ENCODE measurements at regions not wholly inside any gene's neighbourhood (a gene's known extent, or its start where the extent isn't known, plus 50 kb on each side); places are given as distances from the start of the nearest gene placed in this dataset.

DNA sequence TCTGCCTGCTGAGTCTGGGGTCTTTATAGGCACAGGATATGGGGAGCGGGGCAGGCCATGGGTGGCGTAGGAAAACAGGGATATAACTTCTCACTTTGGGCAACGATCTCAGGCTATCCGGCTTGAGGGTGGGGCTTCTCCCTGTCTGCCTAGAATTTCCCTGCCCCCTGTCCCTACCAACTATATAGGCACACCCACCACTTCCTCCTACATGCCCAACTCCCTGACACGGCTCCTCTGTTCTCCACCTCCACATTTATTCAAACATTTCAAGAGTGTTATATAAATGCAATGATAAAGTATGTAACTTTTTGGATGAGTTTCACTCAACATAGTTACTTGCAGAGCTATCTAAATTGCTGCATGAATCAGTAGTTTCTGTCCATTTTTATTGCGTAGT is 363.2 kb upstream of the RORB start:
- H3F3A ChIP-seq (ENCODE audit: insufficient read depth, low read depth) = no peaks in the 10 kb centered on the region
- H3K79me2 ChIP-seq (ENCODE audit: low read depth) = no peaks in the 10 kb centered on the region
- ChIA-PET POLR2A (ENCODE audit: unreplicated experiment) (no interaction called here), CTCF (interaction anchor here (0.6 kb wide), 1 partner anchor 627 kb away, joined by 5 read pairs; no protein-coding TSS in a partner anchor)
- TF ChIP-seq EZH2 (IDR thresholded peaks at IDR 0.05; ENCODE audit: low read depth) = no peak
- TF ChIP-seq, protein P1, sequence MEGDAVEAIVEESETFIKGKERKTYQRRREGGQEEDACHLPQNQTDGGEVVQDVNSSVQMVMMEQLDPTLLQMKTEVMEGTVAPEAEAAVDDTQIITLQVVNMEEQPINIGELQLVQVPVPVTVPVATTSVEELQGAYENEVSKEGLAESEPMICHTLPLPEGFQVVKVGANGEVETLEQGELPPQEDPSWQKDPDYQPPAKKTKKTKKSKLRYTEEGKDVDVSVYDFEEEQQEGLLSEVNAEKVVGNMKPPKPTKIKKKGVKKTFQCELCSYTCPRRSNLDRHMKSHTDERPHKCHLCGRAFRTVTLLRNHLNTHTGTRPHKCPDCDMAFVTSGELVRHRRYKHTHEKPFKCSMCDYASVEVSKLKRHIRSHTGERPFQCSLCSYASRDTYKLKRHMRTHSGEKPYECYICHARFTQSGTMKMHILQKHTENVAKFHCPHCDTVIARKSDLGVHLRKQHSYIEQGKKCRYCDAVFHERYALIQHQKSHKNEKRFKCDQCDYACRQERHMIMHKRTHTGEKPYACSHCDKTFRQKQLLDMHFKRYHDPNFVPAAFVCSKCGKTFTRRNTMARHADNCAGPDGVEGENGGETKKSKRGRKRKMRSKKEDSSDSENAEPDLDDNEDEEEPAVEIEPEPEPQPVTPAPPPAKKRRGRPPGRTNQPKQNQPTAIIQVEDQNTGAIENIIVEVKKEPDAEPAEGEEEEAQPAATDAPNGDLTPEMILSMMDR (conservative IDR thresholded peaks at IDR 0.05) = no peak
- no peaks in the 10 kb centered on the region for H3K27me3 ChIP-seq (ENCODE audit: insufficient read depth, low read depth)
- H3K9me2 ChIP-seq (ENCODE audit: insufficient read depth) = no peaks in the 10 kb centered on the region
- BruUV-seq (replicated peaks) = no TSS peak
- no peak overlapping the region for H3K27ac ChIP-seq
- no peaks in the 10 kb centered on the region for H4K20me1 ChIP-seq (ENCODE audit: insufficient read depth)
- intact Hi-C loops (cut with micrococcal nuclease; ENCODE audit: unreplicated experiment) = no loop called here
- H3K4me2 ChIP-seq = no peak overlapping the region
- no peak for DNase-seq
- H2AFZ ChIP-seq = no peak overlapping the region
- H3K4me1 ChIP-seq (replicated peaks; ENCODE audit: insufficient read depth) = no peaks in the 10 kb centered on the region
- no peaks in the 10 kb centered on the region for H3K36me3 ChIP-seq (ENCODE audit: low read depth)
- H3K4me3 ChIP-seq = no peak overlapping the region
- no peaks in the 10 kb centered on the region for H3K9me3 ChIP-seq (ENCODE audit: insufficient read depth, low read depth)

DNA sequence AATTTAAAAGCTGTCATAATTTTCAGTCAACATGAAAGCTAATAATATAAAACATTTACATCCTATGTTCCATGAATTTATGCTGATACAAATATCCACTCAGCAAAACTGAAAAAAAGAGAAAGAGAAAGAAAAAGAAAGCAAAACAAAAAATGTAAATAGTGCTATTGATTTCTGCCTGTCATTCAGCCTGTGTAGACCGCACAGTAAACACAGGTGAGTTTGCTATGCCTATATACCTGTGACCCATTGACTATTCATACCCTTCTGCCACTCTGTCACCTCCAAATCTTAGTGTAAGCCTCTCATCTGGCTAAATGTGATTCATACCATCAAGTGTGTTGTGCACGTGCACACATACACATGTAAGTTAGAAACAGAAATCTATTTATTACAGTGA is 359.0 kb upstream of the RORB start:
- H3F3A ChIP-seq (ENCODE audit: insufficient read depth, low read depth) = no peaks in the 10 kb centered on the region
- no peak for TF ChIP-seq EZH2 (IDR thresholded peaks at IDR 0.05; ENCODE audit: low read depth)
- TF ChIP-seq, protein P1 (conservative IDR thresholded peaks at IDR 0.05) = no peak
- ChIA-PET CTCF (no interaction called here), POLR2A (ENCODE audit: unreplicated experiment) (no interaction called here)
- DNase-seq = no peak
- BruUV-seq (replicated peaks) = no TSS peak
- no peak overlapping the region for H3K4me3 ChIP-seq
- H2AFZ ChIP-seq = no peak overlapping the region
- no peaks in the 10 kb centered on the region for H4K20me1 ChIP-seq (ENCODE audit: insufficient read depth)
- no peaks in the 10 kb centered on the region for H3K79me2 ChIP-seq (ENCODE audit: low read depth)
- H3K9me2 ChIP-seq (ENCODE audit: insufficient read depth) = no peaks in the 10 kb centered on the region
- no peaks in the 10 kb centered on the region for H3K36me3 ChIP-seq (ENCODE audit: low read depth)
- no peaks in the 10 kb centered on the region for H3K9me3 ChIP-seq (ENCODE audit: insufficient read depth, low read depth)
- no peaks in the 10 kb centered on the region for H3K4me1 ChIP-seq (replicated peaks; ENCODE audit: insufficient read depth)
- H3K4me2 ChIP-seq = no peak overlapping the region
- no peak overlapping the region for H3K27ac ChIP-seq
- H3K27me3 ChIP-seq (ENCODE audit: insufficient read depth, low read depth) = no peaks in the 10 kb centered on the region
- intact Hi-C loops (cut with micrococcal nuclease; ENCODE audit: unreplicated experiment) = no loop called here

DNA sequence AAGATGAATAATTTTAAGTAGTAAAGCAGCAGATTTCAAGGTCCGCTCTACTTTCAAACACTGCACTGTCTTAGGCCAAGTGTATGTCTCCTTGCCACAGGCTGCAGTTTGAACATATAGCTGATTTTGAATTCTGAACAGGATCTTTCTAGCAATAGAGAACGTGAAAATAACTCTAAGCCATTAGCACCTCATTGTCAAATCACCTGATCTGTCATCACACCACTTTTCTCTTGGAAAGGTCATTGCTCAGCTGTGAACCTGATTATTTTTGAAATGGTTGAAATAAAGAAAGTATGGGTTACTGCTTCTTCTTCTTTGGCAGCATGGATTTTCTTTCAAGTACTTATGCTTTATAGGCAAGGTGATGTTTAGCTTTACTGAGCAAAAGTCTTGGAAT is 357.0 kb upstream of the RORB start:
- H3K27ac ChIP-seq = no peak overlapping the region
- no peaks in the 10 kb centered on the region for H4K20me1 ChIP-seq (ENCODE audit: insufficient read depth)
- H3K27me3 ChIP-seq (ENCODE audit: insufficient read depth, low read depth) = no peaks in the 10 kb centered on the region
- DNase-seq = no peak
- no peaks in the 10 kb centered on the region for H3K4me1 ChIP-seq (replicated peaks; ENCODE audit: insufficient read depth)
- no peak overlapping the region for H3K4me2 ChIP-seq
- CTCF ChIA-PET = no interaction called here
- no peaks in the 10 kb centered on the region for H3K9me2 ChIP-seq (ENCODE audit: insufficient read depth)
- H3F3A ChIP-seq (ENCODE audit: insufficient read depth, low read depth) = no peaks in the 10 kb centered on the region
- POLR2A ChIA-PET (ENCODE audit: unreplicated experiment) = no interaction called here
- H3K79me2 ChIP-seq (ENCODE audit: low read depth) = no peaks in the 10 kb centered on the region
- intact Hi-C loops (cut with micrococcal nuclease; ENCODE audit: unreplicated experiment) = no loop called here
- H3K9me3 ChIP-seq (ENCODE audit: insufficient read depth, low read depth) = no peaks in the 10 kb centered on the region
- no peak overlapping the region for H2AFZ ChIP-seq
- no peak for TF ChIP-seq EZH2 (IDR thresholded peaks at IDR 0.05; ENCODE audit: low read depth)
- TF ChIP-seq, protein P1 (conservative IDR thresholded peaks at IDR 0.05) = no peak
- no peak overlapping the region for H3K4me3 ChIP-seq
- H3K36me3 ChIP-seq (ENCODE audit: low read depth) = no peaks in the 10 kb centered on the region
- BruUV-seq (replicated peaks) = no TSS peak

All from PC-9 (cell line).